CD4-positive, alpha-beta T cell (primary cell): ENCODE measurements at regions not wholly inside any gene's neighbourhood (a gene's known extent, or its start where the extent isn't known, plus 50 kb on each side); places are given as distances from the start of the nearest gene placed in this dataset.
"Not testable (repeated sequence)": the region's sequence is repeated elsewhere in the genome, so short reads cannot be mapped to it uniquely, and the experiment has no call there.

ENCODE experiments used
- ATAC-seq: fragments of 200-7000 bp; cut with Tn5 transposase; one replicate; pipeline ENCODE4 v1.10.0; 2022; ENCODE audit warnings: mild to moderate bottlenecking; ENCODE audit not compliant: poor library complexity
- CTCF ChIA-PET: fragments of 350-600 bp; sonication (Branson Sonifier 250); formaldehyde crosslinking; loops from one replicate; lab custom pipeline; 2021; ENCODE audit warnings: antibody characterized with exemption, inconsistent platforms; lab: Charles Lee
- POLR2A ChIA-PET: fragments of 350-600 bp; sonication (Branson Sonifier 250); formaldehyde crosslinking; loops from one replicate; lab custom pipeline; 2021; ENCODE audit warnings: antibody characterized with exemption, inconsistent platforms; lab: Charles Lee
- DNase-seq, 14 experiments: peaks; one replicate each; pipeline ENCODE4 v3.0.0-alpha.2; 2013 to 2020; ENCODE audit warnings: mixed read lengths in 2 of 14
- H3K27ac ChIP-seq, 2 donors: one replicate each; pipeline versions ENCODE4 v1.5.1 to v1.7.0; 2013; ENCODE audit warnings: low read length in 2 of 2, low read depth in 1 of 2, mild to moderate bottlenecking in 1 of 2
- H3K27me3 ChIP-seq, 2 experiments: 1 replicate in 1 of 2; 2 replicates in 1 of 2; pipeline versions ENCODE4 v1.6.1 to v1.7.0; 2013; ENCODE audit warnings: low read length in 2 of 2, control low read depth in 1 of 2, mild to moderate bottlenecking in 1 of 2, moderate library complexity in 1 of 2; ENCODE audit not compliant: insufficient read depth in 2 of 2, control insufficient read depth in 1 of 2
- H3K36me3 ChIP-seq: one replicate; pipeline ENCODE4 v1.6.1; 2013; ENCODE audit warnings: low read length, control low read depth; ENCODE audit not compliant: insufficient read depth
- H3K4me1 ChIP-seq: one replicate; pipeline ENCODE4 v1.6.1; 2013; ENCODE audit warnings: low read length, control low read depth; ENCODE audit not compliant: insufficient read depth
- H3K4me3 ChIP-seq: one replicate; pipeline ENCODE4 v1.5.1; 2013; ENCODE audit warnings: mild to moderate bottlenecking, low read length, moderate library complexity
- H3K9me3 ChIP-seq, 2 experiments: 1 replicate in 1 of 2; 2 replicates in 1 of 2; pipeline versions ENCODE4 v1.6.1 to v1.7.0; 2013; ENCODE audit warnings: low read length in 2 of 2, mild to moderate bottlenecking in 2 of 2, control low read depth in 1 of 2, moderate library complexity in 1 of 2; ENCODE audit not compliant: control insufficient read depth in 1 of 2, insufficient read depth in 1 of 2
- H3K27ac Mint-ChIP-seq: one replicate; pipeline ENCODE4 v1.8.0; 2020; ENCODE audit warnings: mixed read lengths
- H3K27me3 Mint-ChIP-seq: one replicate; pipeline ENCODE4 v1.8.0; 2021; ENCODE audit warnings: mixed read lengths
- H3K36me3 Mint-ChIP-seq: one replicate; pipeline ENCODE4 v1.8.0; 2021; ENCODE audit warnings: low read depth, mixed read lengths
- H3K4me1 Mint-ChIP-seq: one replicate; pipeline ENCODE4 v1.8.0; 2021; ENCODE audit warnings: low read depth, mixed read lengths
- H3K4me3 Mint-ChIP-seq: one replicate; pipeline ENCODE4 v1.8.0; 2020; ENCODE audit warnings: mild to moderate bottlenecking, mixed read lengths
- H3K9me3 Mint-ChIP-seq: one replicate; pipeline ENCODE4 v1.8.0; 2020; ENCODE audit warnings: mixed read lengths
- CTCF ChIP-seq: fragments of 200-600 bp; IDR thresholded peaks from one replicate; pipeline ENCODE4 v1.8.0; 2022; ENCODE audit warnings: antibody characterized with exemption, mild to moderate bottlenecking
- intact Hi-C, 2 experiments: fragments of 100-400 bp; cut with DNase I in 1 of 2; cut with micrococcal nuclease in 1 of 2; formaldehyde crosslinking; loops; one replicate each; pipeline versions ENCODE4 v1.15.1 to v1.9.0; 2023 to 2025; cut with DNase I, micrococcal nuclease

- no peaks in the 10 kb centered on the region for H3K4me1 ChIP-seq
Observed at GRCh38 chr5:106006242-106006641, 1664.5 kb downstream of the EFNA5 start.

GRCh38 chr5:105998991-105999390 is 1671.7 kb downstream of the EFNA5 start:
- peaks cover 19% of the 10 kb centered on the region for H3K9me3 Mint-ChIP-seq
- DNase-seq, H3K4me3 ChIP-seq, H3K27ac Mint-ChIP-seq, H3K4me1 ChIP-seq, H3K27ac ChIP-seq, H3K36me3 ChIP-seq, H3K36me3 Mint-ChIP-seq, H3K9me3 ChIP-seq, ATAC-seq, POLR2A ChIA-PET, H3K4me1 Mint-ChIP-seq, H3K27me3 Mint-ChIP-seq, H3K4me3 Mint-ChIP-seq, H3K27me3 ChIP-seq, intact Hi-C loops, CTCF ChIA-PET: not testable (repeated sequence)

More at GRCh38 chr5:106006242-106006641, 1664.5 kb downstream of the EFNA5 start:
- no peak for DNase-seq
- peaks cover 16% of the 10 kb centered on the region for H3K9me3 Mint-ChIP-seq
- no peak for ATAC-seq
- no peak overlapping the region for H3K27ac Mint-ChIP-seq
- intact Hi-C loops: no loop called here
- ChIA-PET CTCF (no interaction called here), POLR2A (no interaction called here)
- Histone ChIP-seq H3K9me3 (peaks cover 4 to 12% of the 10 kb centered on the region in 2 experiments), H3K4me3 (no peak overlapping the region), H3K36me3 (no peaks in the 10 kb centered on the region), H3K27me3 (no peaks in the 10 kb centered on the region), H3K27ac (no peak overlapping the region)
- no peaks in the 10 kb centered on the region for H3K36me3 Mint-ChIP-seq
- no peaks in the 10 kb centered on the region for H3K4me1 Mint-ChIP-seq
- TF ChIP-seq CTCF: no peak
- H3K27me3 Mint-ChIP-seq: no peaks in the 10 kb centered on the region
- H3K4me3 Mint-ChIP-seq: no peak overlapping the region

- Mint-ChIP-seq H3K27me3 (no peaks in the 10 kb centered on the region), H3K36me3 (no peaks in the 10 kb centered on the region), H3K4me1 (no peaks in the 10 kb centered on the region), H3K27ac (no peak overlapping the region), H3K4me3 (no peak overlapping the region), H3K9me3 (peaks cover 2% of the 10 kb centered on the region)
- peaks cover 3 to 4% of the 10 kb centered on the region in 2 experiments for H3K9me3 ChIP-seq
- ATAC-seq: no peak
- no peaks in the 10 kb centered on the region for H3K27me3 ChIP-seq
- DNase-seq: no peak
- no peak overlapping the region for H3K4me3 ChIP-seq
- H3K36me3 ChIP-seq: no peaks in the 10 kb centered on the region
- no peak overlapping the region for H3K27ac ChIP-seq
- ChIA-PET CTCF (no interaction called here), POLR2A (no interaction called here)
- no peaks in the 10 kb centered on the region for H3K4me1 ChIP-seq
- intact Hi-C loops: no loop called here
- no peak for TF ChIP-seq CTCF
Observed at GRCh38 chr5:105993027-105993426, 1677.7 kb downstream of the EFNA5 start.

GRCh38 chr5:105982526-105982925 is 1688.2 kb downstream of the EFNA5 start:
- H3K4me3 Mint-ChIP-seq: no peak overlapping the region
- H3K36me3 ChIP-seq: no peaks in the 10 kb centered on the region
- peaks cover 0 to 8% of the 10 kb centered on the region in 2 experiments for H3K9me3 ChIP-seq
- CTCF ChIA-PET: no interaction called here
- H3K4me1 ChIP-seq: no peaks in the 10 kb centered on the region
- ATAC-seq: no peak
- H3K36me3 Mint-ChIP-seq: no peaks in the 10 kb centered on the region
- no peaks in the 10 kb centered on the region for H3K4me1 Mint-ChIP-seq
- DNase-seq: no peak
- intact Hi-C loops: no loop called here
- H3K27ac ChIP-seq: no peak overlapping the region
- POLR2A ChIA-PET: no interaction called here
- no peak overlapping the region for H3K4me3 ChIP-seq
- H3K9me3 Mint-ChIP-seq: peaks cover 8% of the 10 kb centered on the region
- H3K27me3 ChIP-seq: no peaks in the 10 kb centered on the region
- H3K27me3 Mint-ChIP-seq: no peaks in the 10 kb centered on the region
- no peak for TF ChIP-seq CTCF
- H3K27ac Mint-ChIP-seq: no peak overlapping the region
